ENCODE measurements at regions not wholly inside any gene's neighbourhood (a gene's known extent, or its start where the extent isn't known, plus 50 kb on each side); places are given as distances from the start of the nearest gene placed in this dataset.

DNA sequence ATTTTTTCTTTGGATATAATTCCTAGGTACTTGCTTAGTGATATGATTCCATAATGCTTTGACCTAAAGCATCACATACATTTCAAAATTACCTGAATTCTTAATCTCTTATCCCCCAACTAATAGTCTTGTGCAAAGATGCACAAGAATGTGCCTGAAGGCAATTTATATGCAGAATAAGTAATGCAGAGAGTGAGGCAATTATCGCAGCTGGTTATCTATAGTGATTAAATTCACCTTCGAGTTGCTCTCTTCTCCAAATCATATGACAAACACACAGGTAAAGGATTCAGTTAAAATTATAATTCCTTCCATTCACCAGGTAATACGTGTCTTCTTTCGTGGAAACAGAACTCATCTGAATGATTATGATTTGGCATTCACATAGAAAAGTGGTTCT lies 717.3 kb downstream of the MRPL39 start:
- Histone ChIP-seq H4K20me1 (replicated peaks in 1 of 2; ENCODE audit: control insufficient read depth in 1 of 2, insufficient read depth in 2 of 2, low read length in 2 of 2) (no peaks in the 10 kb centered on the region), H3K9me3 (ENCODE audit: insufficient read depth in 2 of 2, low read depth in 1 of 2, low read length in 1 of 2) (peaks cover 0 to 4% of the 10 kb centered on the region in 2 experiments; a peak in 1 of 4 replicates), H3K4me3 (ENCODE audit: extremely low read depth in 1 of 4, insufficient read depth in 2 of 4, low read depth in 3 of 4, low read length in 4 of 4) (no peak overlapping the region), H4K91ac (replicated peaks; ENCODE audit: insufficient read length, low read length) (no peak overlapping the region), H3K14ac (ENCODE audit: insufficient read length) (no peak overlapping the region), H3K18ac (ENCODE audit: extremely low read depth, low read length) (no peak overlapping the region), H3K79me1 (ENCODE audit: low read depth, low read length) (no peaks in the 10 kb centered on the region), H3K27ac (ENCODE audit: low read depth, low read length) (no peak overlapping the region), H2BK15ac (ENCODE audit: low read length) (no peak overlapping the region), H3K36me3 (ENCODE audit: control insufficient read depth in 2 of 4, insufficient read depth in 4 of 4, low read length in 3 of 4) (no peaks in the 10 kb centered on the region), H3K4me1 (replicated peaks in 1 of 4; ENCODE audit: control insufficient read depth in 3 of 4, insufficient read depth in 4 of 4, low read length in 3 of 4) (no peaks in the 10 kb centered on the region), H3K79me2 (ENCODE audit: control insufficient read depth in 1 of 2, insufficient read depth in 2 of 2, low read length in 2 of 2) (no peaks in the 10 kb centered on the region), H2BK12ac (ENCODE audit: low read depth, low read length) (no peak overlapping the region), H3K23ac (ENCODE audit: insufficient read length) (no peak overlapping the region), H3K4ac (replicated peaks; ENCODE audit: insufficient read length, low read depth, low read length) (no peak overlapping the region), H3K27me3 (replicated peaks in 1 of 4; ENCODE audit: control insufficient read depth in 3 of 4, extremely low read depth in 1 of 4, insufficient read depth in 3 of 4, low read length in 3 of 4) (no peaks in the 10 kb centered on the region), H3K9ac (replicated peaks in 1 of 4; ENCODE audit: extremely low read depth in 1 of 4, low read depth in 3 of 4, low read length in 3 of 4) (no peak overlapping the region), H2AK5ac (ENCODE audit: low read depth, low read length) (no peak overlapping the region), H4K5ac (ENCODE audit: insufficient read length, low read depth, low read length) (no peak overlapping the region), H3K56ac (replicated peaks; ENCODE audit: insufficient read length, low read depth, low read length) (no peak overlapping the region), H2BK20ac (ENCODE audit: low read length) (no peak overlapping the region), H2AFZ (ENCODE audit: low read length) (no peak overlapping the region), H3K4me2 (ENCODE audit: insufficient read depth in 1 of 2, low read depth in 2 of 2, low read length in 2 of 2) (no peak overlapping the region), H2BK120ac (replicated peaks; ENCODE audit: low read depth, low read length) (no peak overlapping the region), H2BK5ac (ENCODE audit: low read depth, low read length) (no peak overlapping the region), H4K8ac (ENCODE audit: extremely low read depth, insufficient read depth, low read length) (no peak overlapping the region), H3K23me2 (ENCODE audit: low read depth, low read length) (no peaks in the 10 kb centered on the region)
- CTCF ChIA-PET (ENCODE audit: partially characterized antibody): interaction anchor here (0.6 kb wide), 2 partner anchors 9 to 63 kb away, joined by 3 to 4 read pairs; no protein-coding TSS in a partner anchor
- DNase-seq (ENCODE audit: low read depth in 1 of 2, low spot score in 2 of 2) (no peak), FAIRE-seq (no peak)
- WGBS, 2 experiments (ENCODE audit: extremely low coverage in 1 of 2, insufficient coverage in 1 of 2, insufficient read length in 1 of 2, insufficient replicate concordance in 2 of 2, low coverage in 1 of 2, low lambda C conversion rate in 2 of 2, missing lambda C conversion rate in 1 of 2): 94% methylated on average over 4 of the region's 4 CpGs; no CpG with 5 or more reads in 1 of the 2 experiments
- POLR2A ChIA-PET (ENCODE audit: partially characterized antibody): no interaction called here
- TF ChIP-seq KDM1A (IDR thresholded peaks at IDR 0.05; ENCODE audit: borderline replicate concordance, low read length) (no peak), SP4 (IDR thresholded peaks at IDR 0.05; ENCODE audit: low read length) (no peak), CBX8 (IDR thresholded peaks at IDR 0.05; ENCODE audit: borderline replicate concordance, low read depth, low read length) (no peak), POLR2A (IDR thresholded peaks at IDR 0.05; ENCODE audit: control extremely low read depth in 1 of 2, low read depth in 2 of 2, low read length in 2 of 2) (no peak), ASH2L (IDR thresholded peaks at IDR 0.05; ENCODE audit: low read length) (no peak), YY1 (IDR thresholded peaks at IDR 0.05; ENCODE audit: low read depth, low read length) (no peak), JUND (IDR thresholded peaks at IDR 0.05; ENCODE audit: low read length) (no peak), TAF7 (optimal IDR thresholded peaks at IDR 0.05; ENCODE audit: borderline replicate concordance, low read depth, low read length) (no peak), ZNF274 (IDR thresholded peaks at IDR 0.05; ENCODE audit: borderline replicate concordance, extremely low read depth, low read length) (no peak), HDAC2 (IDR thresholded peaks at IDR 0.05; ENCODE audit: borderline replicate concordance in 1 of 2, low read depth in 2 of 2, low read length in 2 of 2) (no peak), FOSL1 (IDR thresholded peaks at IDR 0.05; ENCODE audit: insufficient read depth, low read depth, low read length) (no peak), BACH1 (IDR thresholded peaks at IDR 0.05; ENCODE audit: low read length) (no peak), EZH2 (IDR thresholded peaks at IDR 0.05; ENCODE audit: low read depth, low read length, severe bottlenecking) (no peak), TEAD4 (IDR thresholded peaks at IDR 0.05; ENCODE audit: low read depth, low read length) (no peak), CHD2 (IDR thresholded peaks at IDR 0.05; ENCODE audit: low read length) (no peak)
- TF ChIP-seq, protein P1, sequence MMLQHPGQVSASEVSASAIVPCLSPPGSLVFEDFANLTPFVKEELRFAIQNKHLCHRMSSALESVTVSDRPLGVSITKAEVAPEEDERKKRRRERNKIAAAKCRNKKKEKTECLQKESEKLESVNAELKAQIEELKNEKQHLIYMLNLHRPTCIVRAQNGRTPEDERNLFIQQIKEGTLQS (IDR thresholded peaks at IDR 0.05; ENCODE audit: insufficient read depth, low read depth, low read length): no peak
